NT2/D1 (cell line): ENCODE measurements at regions not wholly inside any gene's neighbourhood (a gene's known extent, or its start where the extent isn't known, plus 50 kb on each side); places are given as distances from the start of the nearest gene placed in this dataset.

ENCODE experiments used
- SUZ12 ChIP-seq: IDR thresholded peaks from 2 replicates; pipeline ENCODE4 v1.6.1; 2011; ENCODE audit not compliant: insufficient read length, insufficient read depth; ENCODE audit errors: extremely low read depth
- YY1 ChIP-seq: IDR thresholded peaks from 2 replicates; pipeline ENCODE4 v1.6.1; 2011; ENCODE audit not compliant: insufficient read length, insufficient read depth
- ZNF274 ChIP-seq: IDR thresholded peaks from 2 replicates; pipeline ENCODE4 v1.6.1; 2011; ENCODE audit warnings: mild to moderate bottlenecking, low read depth, low read length

DNA sequence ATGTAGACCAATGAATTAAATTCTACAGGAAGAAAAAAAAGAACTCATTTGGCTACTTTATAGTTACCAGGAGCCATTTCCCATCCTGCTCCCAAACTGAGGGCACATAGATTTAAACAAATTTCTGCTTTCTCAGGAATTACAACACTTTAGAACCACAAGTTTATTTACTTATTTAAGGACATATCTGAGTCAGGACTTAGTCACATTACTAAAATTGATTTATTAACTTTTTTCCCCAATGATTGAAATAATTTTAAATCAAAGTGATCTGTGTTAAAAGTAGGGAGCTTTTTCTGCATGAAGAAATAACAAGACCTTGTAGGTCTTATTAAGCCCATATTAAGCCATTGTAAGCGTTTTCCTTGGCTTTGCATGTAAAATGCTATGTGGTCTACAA is 291.0 kb upstream of the HAND2 start:
- no peak for TF ChIP-seq ZNF274
- TF ChIP-seq YY1 = no peak
- no peak for TF ChIP-seq SUZ12
